ENCODE measurements at regions not wholly inside any gene's neighbourhood (a gene's known extent, or its start where the extent isn't known, plus 50 kb on each side); places are given as distances from the start of the nearest gene placed in this dataset.
A peak's percentile ranks its signal among the peaks of the same experiment; 100 is the strongest.
"Not testable (repeated sequence)": the region's sequence is repeated elsewhere in the genome, so short reads cannot be mapped to it uniquely, and the experiment has no call there.

GRCh38 chr1:4175566-4176405, 275.7 kb upstream of the C1orf174 start:
- no peak for DNase-seq

- no peak for DNase-seq
These were observed 276.8 kb upstream of the C1orf174 start for GRCh38 chr1:4176841-4177240.

GRCh38 chr1:4177425-4178150, 277.5 kb upstream of the C1orf174 start:
- DNase-seq = no peak

GRCh38 chr1:4178501-4179113, 278.5 kb upstream of the C1orf174 start:
- no peak for DNase-seq

GRCh38 chr1:4179914-4180735, 280.1 kb upstream of the C1orf174 start:
- DNase-seq = no peak

GRCh38 chr1:4186486-4186885, 286.4 kb upstream of the C1orf174 start:
- not testable (repeated sequence) for DNase-seq

- no peak for DNase-seq
These were observed 303.4 kb upstream of the C1orf174 start for GRCh38 chr1:4203501-4203900.

GRCh38 chr1:4207183-4207582, 307.1 kb upstream of the C1orf174 start:
- DNase-seq = no peak

- DNase-seq = no peak
These were observed 308.0 kb upstream of the C1orf174 start for GRCh38 chr1:4207842-4208692.

GRCh38 chr1:4210043-4210442, 310.0 kb upstream of the C1orf174 start:
- no peak for DNase-seq

- no peak for DNase-seq
These were observed 312.7 kb upstream of the C1orf174 start for GRCh38 chr1:4212796-4213195.

- no peak for DNase-seq
These were observed 313.4 kb upstream of the C1orf174 start for GRCh38 chr1:4213366-4213973.

GRCh38 chr1:4214826-4215225, 314.8 kb upstream of the C1orf174 start:
- DNase-seq = no peak

- DNase-seq = no peak
These were observed 315.3 kb upstream of the C1orf174 start for GRCh38 chr1:4215391-4215790.

GRCh38 chr1:4216231-4216630, 316.2 kb upstream of the C1orf174 start:
- no peak for DNase-seq

GRCh38 chr1:4218619-4219018, 318.5 kb upstream of the C1orf174 start:
- no peak for DNase-seq

GRCh38 chr1:4219111-4219510, 319.0 kb upstream of the C1orf174 start:
- DNase-seq = no peak

- no peak for DNase-seq
These were observed 319.8 kb upstream of the C1orf174 start for GRCh38 chr1:4219826-4220225.

GRCh38 chr1:4220362-4220761, 320.3 kb upstream of the C1orf174 start:
- DNase-seq = no peak

GRCh38 chr1:4221107-4221506, 321.0 kb upstream of the C1orf174 start:
- DNase-seq = no peak

GRCh38 chr1:4224684-4225467, 324.8 kb upstream of the C1orf174 start:
- DNase-seq = peak in 1 of 2 experiments; percentile 17
